HG03280 (cell line): ENCODE measurements at regions not wholly inside any gene's neighbourhood (a gene's known extent, or its start where the extent isn't known, plus 50 kb on each side); places are given as distances from the start of the nearest gene placed in this dataset.
"Not testable (repeated sequence)": the region's sequence is repeated elsewhere in the genome, so short reads cannot be mapped to it uniquely, and the experiment has no call there.

ENCODE experiments used
- ATAC-seq: cut with Tn5 transposase; IDR thresholded peaks from one replicate; pipeline ENCODE4 v1.9.1; 2021; ENCODE audit warnings: mild to moderate bottlenecking, moderate library complexity; ENCODE audit not compliant: unreplicated experiment

- no peak for ATAC-seq
These were observed 85.3 kb downstream of the TYW3 start for GRCh38 chr1:74818241-74818640.

GRCh38 chr1:74818661-74819456 is 85.9 kb downstream of the TYW3 start:
- ATAC-seq: no peak

GRCh38 chr1:74822851-74823401 is 90.0 kb downstream of the TYW3 start:
- no peak for ATAC-seq

- ATAC-seq: peak; percentile 89
These were observed 91.7 kb downstream of the TYW3 start for GRCh38 chr1:74824497-74825107.

- no peak for ATAC-seq
These were observed 97.8 kb downstream of the TYW3 start for GRCh38 chr1:74830766-74831165.

DNA sequence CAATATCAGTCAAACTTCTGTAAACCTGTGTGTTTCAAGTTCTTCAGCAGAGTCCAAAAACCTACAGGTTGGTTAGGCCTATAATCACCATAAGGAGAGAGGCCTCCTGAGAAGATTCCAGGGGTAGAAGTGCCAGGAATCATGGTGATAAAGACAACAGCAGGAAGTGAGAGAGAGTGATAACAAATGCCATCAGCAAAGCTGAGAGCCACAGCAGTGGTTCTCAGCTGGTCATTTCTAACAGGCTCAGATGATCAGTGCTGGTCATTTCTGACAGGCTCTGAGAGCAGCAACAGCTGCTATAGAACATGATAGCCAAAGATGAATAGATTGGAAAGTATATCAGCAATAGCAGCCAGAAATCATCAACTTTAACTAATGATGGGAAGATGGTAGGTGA is 101.3 kb downstream of the TYW3 start:
- no peak for ATAC-seq

- ATAC-seq: no peak
These were observed 102.1 kb downstream of the TYW3 start for GRCh38 chr1:74835051-74835450.

DNA sequence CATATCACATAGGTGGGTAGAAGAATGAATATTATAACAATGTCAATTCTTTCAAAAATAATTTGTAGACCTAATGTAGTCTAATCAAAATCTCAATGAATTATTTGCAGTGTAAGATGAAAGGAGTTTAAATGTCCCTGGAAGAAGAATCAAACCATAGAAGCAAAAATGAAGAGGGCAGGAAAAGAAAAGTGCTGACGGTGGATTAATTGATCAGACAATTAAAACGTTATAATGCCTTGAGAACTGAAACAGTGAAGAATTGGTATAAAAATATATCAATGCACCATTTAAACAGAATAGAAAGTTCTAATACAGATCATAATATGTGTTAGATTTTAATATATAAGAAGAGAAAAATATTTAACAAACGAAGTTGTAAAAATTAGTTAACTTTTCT is 109.8 kb downstream of the TYW3 start:
- ATAC-seq: no peak

DNA sequence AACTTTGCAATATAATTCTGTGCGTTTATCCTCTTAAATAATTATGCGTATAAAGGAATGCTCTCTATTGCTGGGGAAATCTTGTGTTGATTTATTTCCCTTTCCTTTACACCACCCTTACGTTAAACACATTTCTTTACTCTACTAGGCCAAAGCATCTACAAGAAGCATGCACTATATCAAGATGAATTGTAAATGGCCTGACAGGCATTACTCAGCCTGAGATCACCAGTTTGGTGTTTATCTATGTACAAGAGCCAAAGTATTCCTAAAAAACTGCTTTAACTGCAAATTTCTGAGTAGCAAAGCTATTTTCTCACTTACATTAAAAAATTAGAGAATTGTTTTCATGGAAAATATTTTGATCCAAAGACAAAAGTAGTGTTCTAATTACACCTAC is 114.8 kb downstream of the TYW3 start:
- ATAC-seq: no peak

DNA sequence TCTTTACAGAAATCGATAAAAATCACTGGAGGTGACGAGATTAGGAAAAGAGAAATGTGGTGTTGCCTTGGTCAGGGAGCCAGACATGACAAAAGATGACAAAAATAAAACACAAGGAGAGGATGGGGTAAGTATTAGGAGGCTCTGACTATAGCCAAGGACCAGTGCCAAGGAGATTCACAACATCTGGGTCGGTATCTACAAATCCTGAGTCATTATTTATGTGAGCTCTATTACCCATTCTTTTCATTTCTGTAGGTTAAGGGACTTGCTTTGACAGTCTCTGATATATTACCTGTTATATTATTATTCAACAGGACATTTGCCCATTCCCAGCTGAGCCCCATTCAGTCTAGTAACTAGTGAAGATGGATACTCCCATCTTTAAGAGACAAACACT is 120.8 kb downstream of the TYW3 start:
- ATAC-seq: no peak

DNA sequence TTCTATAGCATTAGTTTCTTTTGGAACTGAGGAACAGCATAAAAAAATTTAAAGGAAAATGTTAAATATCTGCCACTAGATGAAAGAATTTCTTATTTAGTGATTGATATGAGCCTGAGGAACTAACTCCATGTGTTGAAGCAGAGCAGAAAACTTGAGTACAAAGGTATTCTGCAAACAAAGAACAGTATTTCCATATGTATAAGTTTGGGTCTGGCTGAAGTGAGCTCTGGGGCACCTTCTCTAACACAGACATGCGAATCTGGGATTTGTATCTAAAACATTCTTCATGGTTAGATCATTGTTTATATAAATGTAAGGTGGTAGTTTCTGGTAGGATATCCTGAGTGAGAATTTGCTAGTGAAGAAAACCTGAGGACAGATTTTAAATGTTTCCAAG is 123.2 kb downstream of the TYW3 start:
- no peak for ATAC-seq

GRCh38 chr1:74857676-74858075 is 124.7 kb downstream of the TYW3 start:
- ATAC-seq: peak; percentile 19

DNA sequence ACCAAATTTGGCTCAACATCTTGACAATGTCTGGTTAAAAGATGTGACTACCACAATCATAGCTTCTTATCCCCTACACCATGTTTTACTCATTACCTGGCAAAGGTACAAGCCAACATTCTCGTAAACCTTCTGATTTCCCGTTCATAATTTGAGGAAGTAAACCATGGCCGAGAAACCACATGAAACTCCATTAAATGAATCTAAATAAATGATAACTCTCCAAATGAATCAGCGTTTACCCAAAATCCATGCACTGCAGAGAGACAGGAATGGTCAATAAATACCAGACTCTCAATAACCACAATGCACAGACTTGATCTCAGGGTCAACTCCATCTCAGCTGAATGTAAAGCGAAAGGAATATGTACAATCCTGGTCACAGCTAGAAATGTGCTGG is 125.2 kb downstream of the TYW3 start:
- peak; percentile 59 for ATAC-seq

DNA sequence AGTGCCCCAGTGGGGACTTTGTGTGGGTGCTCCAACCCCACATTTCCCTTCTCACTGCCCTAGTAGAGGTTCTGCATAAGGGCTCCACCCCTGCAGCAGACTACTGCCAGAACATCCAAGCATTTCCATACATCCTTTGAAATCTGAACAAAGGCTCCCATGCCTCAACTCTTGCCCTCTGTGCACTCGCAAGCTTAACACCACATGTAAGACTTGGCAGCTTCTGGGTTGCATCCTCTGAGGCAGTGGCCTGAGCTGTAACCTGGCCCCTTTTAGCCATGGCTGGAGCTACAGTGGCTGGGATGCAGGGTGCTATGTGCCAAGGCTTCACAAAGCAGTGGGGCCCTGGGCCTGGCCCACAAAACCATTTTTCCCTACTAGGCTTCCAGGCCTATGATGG is 128.9 kb downstream of the TYW3 start:
- no peak for ATAC-seq

- no peak for ATAC-seq
These were observed 136.8 kb downstream of the TYW3 start for GRCh38 chr1:74869702-74870101.

DNA sequence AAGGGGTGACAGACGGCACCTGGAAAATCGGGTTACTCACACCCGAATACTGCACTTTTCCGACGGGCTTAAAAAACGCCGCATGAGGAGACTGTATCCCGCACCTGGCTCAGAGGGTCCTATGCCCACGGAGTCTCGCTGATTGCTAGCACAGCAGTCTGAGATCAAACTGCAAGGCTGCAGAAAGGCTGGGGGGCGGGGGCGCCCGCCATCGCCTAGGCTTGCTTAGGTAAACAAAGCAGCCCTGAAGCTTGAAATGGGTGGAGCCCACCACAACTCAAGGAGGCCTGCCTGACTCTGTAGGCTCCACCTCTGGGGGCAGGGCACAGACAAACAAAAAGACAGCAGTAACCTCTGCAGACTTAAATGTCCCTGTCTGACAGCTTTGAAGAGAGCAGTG is 144.4 kb downstream of the TYW3 start:
- ATAC-seq: not testable (repeated sequence)

DNA sequence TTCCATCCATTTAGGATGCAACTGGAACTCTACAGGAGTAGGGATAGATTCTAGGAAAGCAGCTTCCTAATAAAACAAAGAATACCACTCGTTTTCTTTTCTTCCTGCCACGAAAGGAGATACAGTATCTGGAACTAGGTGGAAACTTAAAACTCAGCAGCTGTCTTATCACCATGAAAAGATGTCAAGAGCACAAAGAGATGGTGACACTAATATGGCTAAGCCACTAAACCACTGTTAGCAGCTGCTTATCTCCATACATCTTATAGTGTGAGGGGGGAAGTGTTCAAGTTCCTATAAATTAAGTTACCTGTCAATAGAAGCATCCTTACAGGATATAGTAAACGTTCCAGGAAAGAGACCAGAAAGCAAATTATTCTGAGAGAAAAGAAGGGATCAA is 162.5 kb downstream of the TYW3 start:
- ATAC-seq: no peak

GRCh38 chr1:74908131-74908530 is 175.2 kb downstream of the TYW3 start:
- no peak for ATAC-seq

DNA sequence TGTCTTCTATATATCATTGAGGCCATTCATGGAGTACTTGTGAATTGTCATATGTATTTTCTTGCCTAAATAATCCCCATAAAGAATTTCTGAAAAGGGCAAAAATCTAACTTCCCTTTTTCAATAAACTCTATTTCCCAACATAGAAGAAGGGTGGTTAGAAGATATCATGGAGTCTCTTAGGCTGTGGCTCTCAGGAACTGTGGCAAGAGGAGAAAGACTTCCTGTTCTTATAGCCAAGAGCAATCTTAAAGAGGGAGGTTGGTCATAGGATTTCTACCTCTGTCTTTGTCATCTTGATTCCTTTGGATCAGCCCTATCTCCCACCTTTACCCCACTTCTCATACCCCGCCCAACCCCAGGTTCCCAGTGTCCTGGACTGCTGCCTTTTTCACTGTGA is 175.8 kb downstream of the TYW3 start:
- ATAC-seq: no peak

DNA sequence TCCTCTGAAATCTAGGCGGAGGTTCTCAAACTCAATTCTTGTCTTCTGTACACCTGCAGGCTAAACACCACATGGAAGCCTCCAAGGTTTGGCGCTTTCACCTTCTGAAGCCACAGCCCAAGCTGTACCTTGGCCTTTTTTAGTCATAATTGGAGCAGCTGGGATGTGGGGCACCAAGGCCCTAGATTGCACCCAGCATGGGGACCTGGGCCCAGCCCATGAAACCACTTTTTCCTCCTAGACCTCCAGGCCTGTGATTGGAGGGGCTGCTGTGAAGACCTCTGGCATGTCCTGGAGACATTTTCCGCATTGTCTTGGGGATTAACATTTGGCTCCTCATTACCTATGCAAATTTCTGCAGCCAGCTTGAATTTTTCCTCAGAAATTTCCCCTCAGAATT is 181.0 kb downstream of the TYW3 start:
- ATAC-seq: no peak

DNA sequence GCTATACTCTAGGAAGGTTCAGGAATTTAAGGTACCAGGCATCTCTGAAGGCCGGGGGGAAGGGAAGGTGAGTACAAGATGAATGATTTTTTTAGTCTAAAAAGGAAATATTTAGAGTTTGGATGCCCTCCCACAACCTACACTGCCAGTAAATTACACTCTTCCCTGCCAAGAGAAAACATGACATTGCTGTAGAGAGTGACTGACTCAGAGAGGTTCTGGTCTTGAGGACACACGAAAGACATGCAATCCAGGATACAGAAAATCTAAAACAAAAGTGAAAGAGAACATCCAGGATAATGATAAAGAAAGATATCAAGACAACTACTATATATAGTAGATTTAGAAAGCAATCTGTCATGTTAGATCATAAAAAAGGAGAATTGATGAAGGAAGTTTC is 200.5 kb downstream of the TYW3 start:
- no peak for ATAC-seq

DNA sequence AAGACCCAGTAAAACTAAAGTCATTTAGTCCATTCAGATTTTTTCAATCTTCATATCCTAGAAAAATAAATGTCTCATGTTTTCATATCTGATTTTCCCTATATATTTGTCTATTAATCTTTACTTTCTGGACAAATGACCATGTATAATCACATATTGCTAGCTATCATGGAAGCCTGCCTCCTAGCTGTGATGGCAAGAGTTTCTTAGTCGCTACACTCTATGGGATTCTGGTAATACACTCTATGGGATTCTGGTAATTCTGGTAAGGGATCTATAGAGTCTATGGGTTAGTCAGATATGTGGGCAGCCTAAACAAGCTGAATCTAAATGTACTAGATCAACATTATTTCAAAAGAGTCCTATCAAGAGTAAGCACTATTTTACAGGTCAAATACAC is 198.7 kb upstream of the LHX8 start:
- no peak for ATAC-seq
